SHP77 treated with DMSO at 0.1 percent for 48 hours (cell line): ENCODE measurements at regions not wholly inside any gene's neighbourhood (a gene's known extent, or its start where the extent isn't known, plus 50 kb on each side); places are given as distances from the start of the nearest gene placed in this dataset.

Experiments
- DNase-seq: peaks from one replicate; lab custom pipeline; 2025; lab: John Stamatoyannopoulos, UW

- DNase-seq, result no peak
Observed at GRCh38 chr22:22148905-22149304, 95.7 kb upstream of the VPREB1 start.

GRCh38 chr22:22144858-22145257 is 99.7 kb upstream of the VPREB1 start:
- no peak for DNase-seq

DNA sequence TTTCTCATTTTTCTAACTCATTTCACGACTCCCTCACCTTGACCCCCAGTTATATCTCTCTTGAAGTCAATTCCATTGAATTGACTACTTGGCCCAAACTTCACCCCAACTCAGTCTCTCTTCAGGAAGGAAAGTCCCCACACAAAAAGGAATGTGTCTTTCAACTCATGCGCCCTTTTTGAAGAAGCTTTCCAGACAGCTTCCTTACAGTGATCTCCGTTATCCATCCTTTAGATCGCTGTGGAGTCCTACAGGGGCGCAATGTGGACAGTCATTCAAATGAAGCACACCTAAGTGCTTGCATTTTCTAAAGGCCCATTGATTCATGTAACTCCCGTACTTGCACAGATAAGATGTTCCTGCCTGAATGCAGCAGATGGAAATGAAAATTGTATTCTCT is 101.1 kb upstream of the VPREB1 start:
- no peak for DNase-seq

- no peak for DNase-seq
Observed at GRCh38 chr22:22142661-22143060, 101.9 kb upstream of the VPREB1 start.

DNA sequence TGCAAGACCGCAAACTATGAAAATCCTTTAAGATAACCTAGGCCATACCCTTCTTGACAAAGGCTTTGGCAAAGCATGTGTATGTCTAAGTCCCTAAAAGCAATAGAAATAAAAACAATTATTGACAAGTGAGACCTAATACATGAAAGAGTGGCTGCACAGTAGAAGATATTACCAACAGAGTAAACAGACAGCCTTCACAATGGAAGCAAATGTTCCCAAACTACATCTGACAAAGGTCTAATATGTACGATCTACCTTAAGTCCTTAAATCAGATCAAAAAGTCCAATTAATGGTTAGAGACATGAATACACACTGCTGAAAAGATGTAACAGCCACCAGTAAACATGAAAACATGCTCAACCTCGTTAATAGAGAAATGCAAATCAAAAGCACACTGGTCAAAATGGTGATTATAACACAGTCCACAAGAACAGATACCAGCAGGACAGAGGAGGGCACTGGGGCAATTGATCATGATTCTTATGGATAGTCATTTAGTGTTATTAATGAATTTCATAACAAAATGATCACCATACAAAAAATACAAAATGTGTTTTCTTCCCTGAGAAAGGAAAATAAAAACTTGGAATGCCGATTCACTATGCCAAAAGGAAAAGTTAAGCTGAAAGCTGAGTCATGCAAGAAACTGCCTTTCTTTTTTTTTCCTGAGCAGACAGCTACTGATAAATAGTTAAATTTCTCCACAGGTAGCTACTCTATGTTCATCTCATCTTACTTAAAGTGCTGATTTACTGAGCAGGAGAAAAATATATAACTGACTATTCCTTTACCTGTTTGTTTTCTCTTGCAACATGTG is 102.6 kb upstream of the VPREB1 start:
- no peak for DNase-seq

DNA sequence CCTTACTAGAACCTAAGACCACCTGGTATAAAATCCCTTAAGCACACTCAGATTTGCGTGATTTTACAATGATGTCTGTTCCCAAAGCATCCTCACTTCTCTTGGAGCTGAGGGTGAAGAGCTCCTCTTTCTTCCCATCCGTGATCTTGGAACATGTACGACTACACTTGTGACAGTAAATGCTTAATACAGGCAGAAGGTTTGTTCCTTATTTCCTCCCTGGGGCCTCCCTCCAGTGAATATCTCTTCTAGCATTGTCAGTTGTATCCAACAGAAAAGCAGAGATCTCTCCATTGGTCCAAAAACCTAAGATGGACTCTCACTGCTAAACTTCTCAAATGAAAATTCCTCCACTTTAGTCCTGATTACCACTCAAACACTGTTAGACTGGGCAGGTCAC is 103.6 kb upstream of the VPREB1 start:
- no peak for DNase-seq

DNA sequence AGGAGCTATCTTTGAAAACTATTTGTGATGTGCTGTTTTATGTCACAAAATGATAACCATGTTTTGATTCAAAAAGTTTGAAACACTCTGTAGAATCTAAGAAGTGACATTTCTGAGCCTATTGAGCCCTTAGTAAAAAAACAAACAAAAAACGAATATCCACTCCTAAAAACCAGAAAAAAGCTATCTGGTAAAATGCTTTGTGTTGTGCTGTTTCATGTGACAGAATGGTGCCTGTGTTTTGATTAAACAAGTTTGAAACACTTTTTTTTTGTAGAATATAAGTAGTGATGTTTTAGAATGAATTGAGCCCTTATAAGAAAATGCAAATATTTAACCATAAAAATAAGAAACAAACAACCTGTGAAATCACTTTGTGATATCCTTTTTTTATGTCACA is 105.2 kb upstream of the VPREB1 start:
- no peak for DNase-seq

GRCh38 chr22:22138915-22139314 is 105.7 kb upstream of the VPREB1 start:
- DNase-seq, result no peak

GRCh38 chr22:22137891-22138290 is 106.7 kb upstream of the VPREB1 start:
- DNase-seq, result no peak

DNA sequence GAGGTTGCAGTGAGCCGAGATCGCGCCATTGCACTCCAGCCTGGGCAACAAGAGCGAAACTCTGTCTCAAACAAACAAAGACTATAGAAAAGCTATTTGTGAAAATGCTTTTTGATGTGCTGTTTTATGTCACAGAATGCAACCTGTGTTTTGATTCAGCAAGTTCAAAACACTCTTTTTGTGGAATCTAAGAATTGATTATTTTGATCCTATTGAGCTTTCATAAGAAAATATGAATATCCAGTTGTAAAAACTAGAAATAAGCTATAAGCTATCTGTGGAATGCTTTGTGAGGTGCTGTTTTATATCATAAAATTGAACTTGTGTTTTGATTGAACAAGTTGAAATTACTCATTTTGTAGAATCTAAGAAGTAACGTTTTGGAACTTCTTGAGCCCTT is 110.7 kb upstream of the VPREB1 start:
- DNase-seq, result no peak

GRCh38 chr22:22130953-22131608 is 113.5 kb upstream of the VPREB1 start:
- no peak for DNase-seq

DNA sequence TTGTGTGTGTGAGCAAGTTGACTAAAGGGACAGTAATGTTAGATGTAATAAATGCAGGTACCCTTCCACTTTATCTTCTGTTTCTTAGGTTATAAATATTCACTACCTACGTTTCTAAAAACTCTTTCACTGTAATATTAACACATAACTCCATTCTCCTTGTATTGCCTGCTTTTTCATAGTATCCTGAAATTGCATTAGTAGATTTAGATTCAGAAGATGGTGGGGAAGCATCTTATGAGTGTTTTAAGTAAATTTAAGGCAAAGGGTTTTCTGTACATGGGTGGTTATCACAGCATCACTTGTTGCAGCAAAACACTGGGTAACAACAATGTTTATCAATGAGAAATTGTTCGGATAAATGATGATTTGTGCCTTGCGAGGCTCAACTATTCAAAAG is 115.2 kb upstream of the VPREB1 start:
- DNase-seq, result no peak

DNA sequence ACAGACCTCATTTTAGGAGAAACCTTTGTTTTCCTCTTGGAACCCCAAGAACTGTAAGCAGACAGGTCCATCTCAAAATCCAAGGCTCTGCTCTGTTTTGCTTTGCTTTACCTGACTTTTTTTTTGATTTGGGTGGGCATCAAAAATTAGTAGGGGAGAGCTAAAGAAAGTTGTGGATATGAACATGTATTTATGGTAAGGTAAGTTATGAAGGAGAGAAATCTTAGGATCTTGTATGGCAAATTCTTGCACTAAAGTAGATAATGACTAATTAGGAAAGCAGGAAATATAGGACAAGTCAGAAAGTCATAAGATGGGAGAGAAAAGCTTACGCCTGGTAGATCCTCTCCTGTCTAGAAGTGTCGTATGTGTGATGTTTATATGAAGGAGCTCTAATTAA is 116.1 kb upstream of the VPREB1 start:
- DNase-seq, result no peak

DNA sequence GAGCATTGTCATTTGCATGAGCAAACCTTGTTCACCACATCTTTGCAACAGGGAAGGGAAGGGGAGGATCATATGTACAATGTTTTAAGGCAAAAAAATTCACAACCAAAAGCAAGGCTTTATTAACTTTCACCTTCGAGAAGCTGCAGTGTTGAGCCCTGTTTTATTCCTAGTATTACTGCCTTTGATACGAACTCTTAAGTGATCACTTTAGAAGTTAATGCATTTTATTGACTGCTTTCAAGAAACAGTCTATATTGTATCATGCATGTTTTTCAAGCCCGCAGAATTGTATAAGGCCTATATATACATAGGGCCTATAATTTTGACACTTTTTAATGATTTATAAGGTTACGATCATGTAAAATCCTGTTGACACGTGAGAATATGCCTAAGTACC is 117.5 kb upstream of the VPREB1 start:
- no peak for DNase-seq

- no peak for DNase-seq
Observed at GRCh38 chr22:22125579-22126468, 118.8 kb upstream of the VPREB1 start.

GRCh38 chr22:22125028-22125578 is 119.5 kb upstream of the VPREB1 start:
- DNase-seq, result no peak

GRCh38 chr22:22124374-22124773 is 120.2 kb upstream of the VPREB1 start:
- no peak for DNase-seq

- DNase-seq, result no peak
Observed at GRCh38 chr22:22123960-22124278, 120.7 kb upstream of the VPREB1 start.

- no peak for DNase-seq
Observed at GRCh38 chr22:22123118-22123959, 121.2 kb upstream of the VPREB1 start.

DNA sequence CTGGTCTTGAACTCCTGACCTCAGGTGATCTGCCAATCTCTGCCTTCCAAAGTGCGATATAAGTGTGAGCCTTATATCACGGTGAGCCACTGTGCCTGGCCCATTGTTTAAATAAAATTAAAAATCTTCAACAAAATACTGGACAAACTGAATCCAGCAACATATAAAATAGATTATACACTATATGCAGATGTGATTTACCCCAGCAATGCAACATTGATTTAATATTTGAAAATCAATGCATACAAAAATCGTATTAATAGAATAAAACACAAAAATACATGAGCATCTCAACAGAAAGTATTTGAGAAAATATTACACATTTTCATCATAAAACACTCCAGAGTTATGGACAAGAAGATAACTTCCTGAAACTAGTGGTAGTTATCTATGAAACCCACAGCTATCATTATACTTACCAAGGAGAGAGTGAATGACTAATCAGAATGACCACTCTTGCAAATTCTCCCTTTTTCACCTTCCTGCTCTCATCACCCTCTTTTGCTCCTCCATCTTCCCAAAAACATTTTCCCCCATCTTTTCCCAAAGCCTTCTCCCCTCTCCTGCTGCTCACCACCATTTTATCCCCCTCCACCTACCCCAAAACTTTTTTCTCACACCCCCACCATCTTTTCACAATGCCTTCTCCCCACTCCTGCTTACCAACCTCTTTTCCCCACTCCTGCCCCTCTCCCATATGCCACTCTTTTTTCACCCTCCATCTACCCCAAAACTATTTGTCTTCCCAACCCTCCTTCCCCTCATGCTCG is 122.1 kb upstream of the VPREB1 start:
- DNase-seq, result no peak

GRCh38 chr22:22121445-22121844 is 123.1 kb upstream of the VPREB1 start:
- no peak for DNase-seq
